Fibroblast of pulmonary artery (primary cell): ENCODE measurements at regions not wholly inside any gene's neighbourhood (a gene's known extent, or its start where the extent isn't known, plus 50 kb on each side); places are given as distances from the start of the nearest gene placed in this dataset.

Experiments
- DNase-seq: peaks from one replicate; pipeline ENCODE4 v3.0.0-alpha.2; 2010; ENCODE audit warnings: low read depth
- H3K4me3 ChIP-seq: replicated peaks from 2 replicates; pipeline ENCODE4 v1.5.1; 2011; ENCODE audit warnings: low read depth, mild to moderate bottlenecking, control low read depth, low read length, moderate library complexity
- TF ChIP-seq, protein P1 (sequence below): IDR thresholded peaks from 2 replicates; pipeline ENCODE4 v1.5.1; 2011; ENCODE audit warnings: mild to moderate bottlenecking, control low read depth, low read length, inconsistent platforms; ENCODE audit errors: missing control alignments

DNA sequence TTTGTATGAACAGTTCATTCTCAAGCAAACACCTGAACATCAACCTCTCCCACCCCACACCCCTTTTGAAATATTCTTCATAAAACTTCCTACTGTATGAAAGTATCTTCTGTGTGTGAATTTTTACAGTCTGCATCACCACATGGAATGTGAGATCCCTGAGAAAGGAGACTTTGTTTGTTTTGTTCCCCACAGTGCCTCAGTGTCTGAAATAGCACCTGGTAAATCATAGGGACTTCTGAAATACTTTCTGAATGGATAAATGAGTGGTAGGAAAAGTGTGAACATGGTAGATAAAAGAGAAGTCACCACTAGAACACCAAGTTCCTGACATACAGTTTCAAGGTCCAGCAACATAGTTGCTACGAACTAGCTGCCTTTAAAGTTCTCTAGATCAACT is 1071.2 kb downstream of the EFNB2 start:
- TF ChIP-seq, protein P1, sequence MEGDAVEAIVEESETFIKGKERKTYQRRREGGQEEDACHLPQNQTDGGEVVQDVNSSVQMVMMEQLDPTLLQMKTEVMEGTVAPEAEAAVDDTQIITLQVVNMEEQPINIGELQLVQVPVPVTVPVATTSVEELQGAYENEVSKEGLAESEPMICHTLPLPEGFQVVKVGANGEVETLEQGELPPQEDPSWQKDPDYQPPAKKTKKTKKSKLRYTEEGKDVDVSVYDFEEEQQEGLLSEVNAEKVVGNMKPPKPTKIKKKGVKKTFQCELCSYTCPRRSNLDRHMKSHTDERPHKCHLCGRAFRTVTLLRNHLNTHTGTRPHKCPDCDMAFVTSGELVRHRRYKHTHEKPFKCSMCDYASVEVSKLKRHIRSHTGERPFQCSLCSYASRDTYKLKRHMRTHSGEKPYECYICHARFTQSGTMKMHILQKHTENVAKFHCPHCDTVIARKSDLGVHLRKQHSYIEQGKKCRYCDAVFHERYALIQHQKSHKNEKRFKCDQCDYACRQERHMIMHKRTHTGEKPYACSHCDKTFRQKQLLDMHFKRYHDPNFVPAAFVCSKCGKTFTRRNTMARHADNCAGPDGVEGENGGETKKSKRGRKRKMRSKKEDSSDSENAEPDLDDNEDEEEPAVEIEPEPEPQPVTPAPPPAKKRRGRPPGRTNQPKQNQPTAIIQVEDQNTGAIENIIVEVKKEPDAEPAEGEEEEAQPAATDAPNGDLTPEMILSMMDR: no peak

DNA sequence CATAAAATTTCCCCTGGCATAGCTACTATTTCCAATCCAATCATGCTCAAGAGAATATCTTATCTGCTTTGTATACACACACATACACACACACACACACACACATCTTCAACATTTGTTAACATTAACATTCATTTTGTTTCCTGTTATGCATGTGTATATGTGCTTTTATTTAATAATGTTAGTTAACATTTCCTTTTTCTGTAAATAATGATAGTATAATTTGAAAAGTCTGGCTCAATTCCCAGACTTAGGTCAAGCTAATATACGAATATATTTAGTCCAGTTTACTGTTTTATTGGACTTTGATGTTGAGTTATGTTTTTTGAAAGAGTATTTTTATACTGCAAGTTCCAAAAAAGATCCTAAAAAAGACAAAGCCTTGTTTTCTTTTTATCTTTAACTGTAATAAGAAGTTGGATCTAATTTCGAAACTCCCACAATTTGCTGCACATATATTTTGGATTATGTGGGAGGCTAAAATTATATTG is 1072.4 kb downstream of the EFNB2 start:
- TF ChIP-seq, protein P1: no peak
- DNase-seq: peak; percentile 70

More for the DNA sequence above, 1071.2 kb downstream of the EFNB2 start:
- peak; percentile 17 for DNase-seq
- H3K4me3 ChIP-seq: no peak overlapping the region

DNA sequence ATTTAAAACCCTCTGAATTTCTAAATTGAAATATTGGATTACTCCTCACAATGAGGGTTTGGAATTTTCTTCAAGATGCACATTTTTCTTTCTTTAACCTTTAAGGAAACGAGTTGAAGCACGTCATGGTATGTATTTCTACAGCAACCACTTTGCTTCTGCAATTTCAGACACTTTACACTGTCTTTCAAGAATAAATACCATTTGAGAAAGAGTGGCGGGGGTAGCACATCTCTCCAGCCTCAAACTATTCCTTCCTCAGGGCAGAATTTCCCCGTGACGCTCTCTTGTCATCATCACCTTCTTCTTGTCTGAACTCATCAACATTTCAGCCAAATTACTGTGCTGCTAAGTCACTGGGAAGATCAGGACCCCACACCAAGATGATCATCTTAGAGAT is 1073.4 kb downstream of the EFNB2 start:
- H3K4me3 ChIP-seq: no peak overlapping the region
- DNase-seq: no peak
- TF ChIP-seq, protein P1: no peak

More for the DNA sequence above, 1072.4 kb downstream of the EFNB2 start:
- H3K4me3 ChIP-seq: no peak overlapping the region

DNA sequence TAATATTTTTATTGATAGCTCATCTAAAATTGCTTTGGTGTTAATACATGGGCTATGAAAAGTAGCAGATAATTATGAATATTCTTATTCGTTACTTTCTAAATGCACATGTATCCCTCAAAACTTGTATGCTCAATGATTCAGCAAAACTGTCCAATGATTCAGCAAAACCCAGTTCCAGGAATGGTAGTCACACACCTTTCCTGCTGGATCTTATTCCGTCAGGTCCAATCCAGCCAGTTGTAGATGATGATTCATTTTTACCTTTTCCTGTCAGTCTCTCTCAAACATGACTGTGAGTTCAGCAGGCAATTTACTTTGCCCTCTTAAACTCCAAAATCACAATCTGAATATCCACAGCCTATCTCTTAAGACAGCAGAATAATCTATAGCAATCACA is 1082.6 kb downstream of the EFNB2 start:
- TF ChIP-seq, protein P1: no peak
- H3K4me3 ChIP-seq: no peak overlapping the region
- DNase-seq: no peak

DNA sequence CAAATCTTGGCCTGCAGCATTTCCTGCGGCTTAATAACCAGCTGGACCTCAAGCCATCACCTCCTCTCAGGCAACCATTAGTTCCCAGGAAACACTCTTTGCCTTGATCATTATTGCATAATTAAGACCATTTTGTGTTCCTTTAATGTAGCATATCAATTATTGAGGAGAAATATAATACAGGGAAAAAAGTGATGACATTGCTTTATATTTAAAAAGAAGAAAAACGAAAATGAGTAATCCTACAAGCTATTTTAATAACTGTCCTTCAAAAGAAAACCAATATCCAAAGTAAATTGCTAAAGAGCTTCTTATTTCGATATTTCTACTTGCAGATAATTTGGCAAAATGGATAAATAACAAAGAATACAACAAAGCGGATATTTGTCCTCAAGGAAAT is 1084.7 kb downstream of the EFNB2 start:
- TF ChIP-seq, protein P1: no peak
- no peak for DNase-seq
- no peak overlapping the region for H3K4me3 ChIP-seq

DNA sequence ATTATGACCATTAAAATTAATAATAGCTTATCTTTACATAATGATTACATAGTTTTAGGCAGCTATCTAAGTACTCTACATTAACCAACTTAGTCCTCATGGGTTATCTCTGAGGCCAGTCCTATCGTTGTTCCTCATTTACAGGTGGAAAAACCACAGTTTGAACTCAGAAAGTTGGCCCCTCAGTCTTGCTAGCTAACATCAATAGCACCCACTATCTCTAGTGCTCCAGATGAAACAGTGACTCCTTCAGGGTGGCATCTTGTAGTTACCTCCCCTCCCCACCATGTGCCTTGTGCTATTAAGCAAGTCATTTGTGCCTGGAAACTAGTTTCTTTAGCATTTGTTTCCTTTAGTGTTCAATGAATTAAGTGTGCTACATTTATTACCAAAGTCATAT is 1086.7 kb downstream of the EFNB2 start:
- DNase-seq: no peak
- H3K4me3 ChIP-seq: no peak overlapping the region
- TF ChIP-seq, protein P1: no peak

DNA sequence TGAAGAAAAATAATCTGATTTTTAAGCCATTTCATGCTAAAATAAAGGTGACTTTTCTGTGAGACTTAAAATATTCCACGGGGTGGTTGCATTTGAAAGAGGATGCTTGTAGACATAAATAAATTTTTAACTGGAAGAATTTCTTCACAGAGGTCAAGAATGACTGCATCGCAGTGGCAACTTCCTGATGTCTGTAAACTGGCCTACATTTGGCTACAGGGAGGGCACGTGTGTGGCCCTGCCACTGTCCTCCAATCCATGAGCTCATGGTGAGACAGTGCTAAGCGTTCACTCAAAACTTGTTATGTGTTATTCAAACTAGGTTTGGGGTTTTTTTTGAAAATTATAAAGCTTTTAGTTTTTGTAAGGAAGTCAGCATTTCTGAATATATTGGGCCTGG is 1089.3 kb downstream of the EFNB2 start:
- H3K4me3 ChIP-seq: no peak overlapping the region
- TF ChIP-seq, protein P1: no peak
- DNase-seq: no peak
